ENCODE measurements at regions not wholly inside any gene's neighbourhood (a gene's known extent, or its start where the extent isn't known, plus 50 kb on each side); places are given as distances from the start of the nearest gene placed in this dataset.

DNA sequence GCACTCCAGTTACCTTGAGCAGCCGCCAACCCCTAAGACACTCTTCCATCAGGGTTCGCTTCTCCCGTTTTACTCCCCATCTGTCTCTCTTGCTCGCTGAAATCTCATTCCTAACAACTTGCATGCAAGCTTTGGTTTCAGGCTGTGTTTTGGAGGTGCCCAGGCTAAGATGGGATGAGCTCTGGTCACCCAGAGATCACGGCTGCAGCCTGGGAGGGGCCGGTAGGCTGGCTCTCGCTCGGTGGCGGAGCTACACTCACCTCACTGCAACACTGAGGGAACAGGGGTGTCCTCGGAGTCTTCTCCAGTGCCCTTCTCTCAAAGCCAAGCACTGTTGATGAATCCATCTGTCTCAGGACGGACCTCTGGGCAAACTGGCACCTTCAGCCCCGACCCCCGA, 197.5 kb downstream of the BARX2 start:
- no peak for TF ChIP-seq CTCF (IDR thresholded peaks at IDR 0.05 in 8 of 11, conservative IDR thresholded peaks at IDR 0.05 in 3 of 11)
- no peak for TF ChIP-seq POLR2A (IDR thresholded peaks at IDR 0.05)

Measured in spleen (tissue), 7 donors.